ENCODE measurements at regions not wholly inside any gene's neighbourhood (a gene's known extent, or its start where the extent isn't known, plus 50 kb on each side); places are given as distances from the start of the nearest gene placed in this dataset.

DNA sequence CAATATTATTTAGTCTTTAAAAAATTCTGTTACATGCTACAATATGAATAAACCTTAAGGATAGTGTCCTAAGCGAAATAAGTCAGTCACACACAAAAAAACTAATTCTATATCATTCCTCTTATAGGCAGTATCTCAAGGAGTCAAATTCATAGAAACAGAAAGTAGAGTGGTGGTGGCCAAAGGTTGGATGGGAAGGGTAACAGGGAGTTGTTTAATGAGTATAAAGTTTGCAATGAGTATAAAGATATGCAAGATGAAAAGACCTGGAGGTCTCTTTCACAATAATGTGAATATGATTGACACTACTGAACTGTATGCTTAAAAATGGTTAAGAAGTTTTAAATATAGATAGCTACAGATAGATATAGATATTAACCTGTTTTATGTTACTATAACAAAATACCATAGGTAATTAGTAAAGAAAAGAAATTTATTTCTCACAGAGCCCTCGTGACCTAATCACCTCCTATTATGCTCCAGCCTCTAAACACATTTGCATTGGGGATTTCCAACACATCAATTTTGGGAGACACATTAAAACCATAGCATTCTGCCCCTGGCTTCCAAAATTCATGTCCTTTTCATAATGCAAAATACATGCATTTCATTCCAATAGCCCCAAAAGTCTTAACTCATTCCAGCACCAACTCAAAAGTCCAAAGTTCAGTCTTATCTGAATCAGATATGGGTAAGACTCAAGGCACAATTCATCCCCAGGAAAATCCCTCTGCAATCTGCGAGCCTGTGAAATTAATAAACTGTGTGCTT lies 93.6 kb downstream of the ATPSCKMT start:
- no peak overlapping the region for H3K27ac ChIP-seq
- 25% methylated on average over 3 of the region's 3 CpGs for WGBS (ENCODE audit: missing lambda C conversion rate)
- no peak for TF ChIP-seq NR3C1 (IDR thresholded peaks at IDR 0.05)
- no peak for TF ChIP-seq GATA3 (IDR thresholded peaks at IDR 0.05; ENCODE audit: borderline replicate concordance)
- TF ChIP-seq, protein P1, sequence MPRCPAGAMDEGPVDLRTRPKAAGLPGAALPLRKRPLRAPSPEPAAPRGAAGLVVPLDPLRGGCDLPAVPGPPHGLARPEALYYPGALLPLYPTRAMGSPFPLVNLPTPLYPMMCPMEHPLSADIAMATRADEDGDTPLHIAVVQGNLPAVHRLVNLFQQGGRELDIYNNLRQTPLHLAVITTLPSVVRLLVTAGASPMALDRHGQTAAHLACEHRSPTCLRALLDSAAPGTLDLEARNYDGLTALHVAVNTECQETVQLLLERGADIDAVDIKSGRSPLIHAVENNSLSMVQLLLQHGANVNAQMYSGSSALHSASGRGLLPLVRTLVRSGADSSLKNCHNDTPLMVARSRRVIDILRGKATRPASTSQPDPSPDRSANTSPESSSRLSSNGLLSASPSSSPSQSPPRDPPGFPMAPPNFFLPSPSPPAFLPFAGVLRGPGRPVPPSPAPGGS (IDR thresholded peaks at IDR 0.05) = no peak
- TF ChIP-seq ZC3H11A (IDR thresholded peaks at IDR 0.05) = no peak
- TF ChIP-seq BHLHE40 (IDR thresholded peaks at IDR 0.05; ENCODE audit: low read depth, low read length) = no peak
- CTCF ChIA-PET = no interaction called here
- ATAC-seq (no peak), DNase-seq (ENCODE audit: low read depth in 1 of 2, low spot score in 1 of 2) (no peak), FAIRE-seq (no peak)
- H3K4me1 ChIP-seq = peaks cover 5% of the 10 kb centered on the region; the same call in 1 of the 3 replicates
- H3K4me3 ChIP-seq = no peak overlapping the region
- POLR2A ChIA-PET = no interaction called here
- H3K9me3 ChIP-seq = no peaks in the 10 kb centered on the region
- H3K4me2 ChIP-seq = 0 out of 3 replicates have a peak overlapping the region, but pooled peaks have one; percentile 16

DNA sequence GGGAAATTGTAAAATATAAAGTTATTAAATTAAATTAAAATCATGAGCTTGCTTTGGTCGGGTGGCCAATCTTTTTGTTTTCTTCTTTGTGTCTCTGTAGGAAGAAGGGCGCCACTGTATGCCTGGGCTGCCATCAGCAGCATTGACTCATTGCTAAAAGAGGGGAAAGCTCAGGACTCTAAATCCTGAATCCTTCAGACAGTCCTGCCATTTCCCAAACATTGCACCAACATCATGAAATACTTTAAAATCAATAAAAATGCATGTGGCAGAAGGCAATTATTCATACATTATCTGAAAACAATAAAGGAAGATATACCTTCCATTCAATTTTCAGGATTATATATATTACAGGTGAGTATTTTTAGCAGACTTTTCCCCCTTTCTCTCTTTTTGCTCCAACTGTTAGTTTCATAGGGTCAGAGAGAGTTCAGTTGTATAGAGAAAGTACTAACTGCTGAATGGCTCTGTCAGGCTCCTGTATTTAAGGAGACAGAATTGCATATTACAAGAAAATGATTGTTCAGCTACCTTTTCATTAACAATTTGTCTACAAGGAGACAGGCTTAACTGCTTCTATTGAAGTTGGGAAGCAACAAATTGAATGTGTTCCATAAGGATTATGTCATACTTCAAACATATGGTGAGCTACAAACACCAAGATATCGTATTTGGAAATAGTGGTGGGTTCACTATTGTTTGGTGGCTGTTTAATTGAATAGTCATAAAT lies 95.7 kb downstream of the ATPSCKMT start:
- DNase-seq (ENCODE audit: low read depth in 1 of 2, low spot score in 1 of 2) = no peak
- POLR2A ChIA-PET = no interaction called here
- H3K4me3 ChIP-seq = no peak overlapping the region
- ATAC-seq = no peak
- H3K9me3 ChIP-seq = no peaks in the 10 kb centered on the region
- CTCF ChIA-PET = interaction anchor here (0.7 to 1.9 kb wide), 3 partner anchors 8 to 792 kb away, joined by 3 to 9 read pairs (median 3); no protein-coding TSS in a partner anchor
- WGBS (ENCODE audit: missing lambda C conversion rate) = 54% methylated on average over 3 of the region's 3 CpGs
- FAIRE-seq = no peak
- no peak for TF ChIP-seq HMGXB4 (CRISPR knock-in tag; IDR thresholded peaks at IDR 0.05; ENCODE audit: borderline replicate concordance)
- TF ChIP-seq, protein P2, sequence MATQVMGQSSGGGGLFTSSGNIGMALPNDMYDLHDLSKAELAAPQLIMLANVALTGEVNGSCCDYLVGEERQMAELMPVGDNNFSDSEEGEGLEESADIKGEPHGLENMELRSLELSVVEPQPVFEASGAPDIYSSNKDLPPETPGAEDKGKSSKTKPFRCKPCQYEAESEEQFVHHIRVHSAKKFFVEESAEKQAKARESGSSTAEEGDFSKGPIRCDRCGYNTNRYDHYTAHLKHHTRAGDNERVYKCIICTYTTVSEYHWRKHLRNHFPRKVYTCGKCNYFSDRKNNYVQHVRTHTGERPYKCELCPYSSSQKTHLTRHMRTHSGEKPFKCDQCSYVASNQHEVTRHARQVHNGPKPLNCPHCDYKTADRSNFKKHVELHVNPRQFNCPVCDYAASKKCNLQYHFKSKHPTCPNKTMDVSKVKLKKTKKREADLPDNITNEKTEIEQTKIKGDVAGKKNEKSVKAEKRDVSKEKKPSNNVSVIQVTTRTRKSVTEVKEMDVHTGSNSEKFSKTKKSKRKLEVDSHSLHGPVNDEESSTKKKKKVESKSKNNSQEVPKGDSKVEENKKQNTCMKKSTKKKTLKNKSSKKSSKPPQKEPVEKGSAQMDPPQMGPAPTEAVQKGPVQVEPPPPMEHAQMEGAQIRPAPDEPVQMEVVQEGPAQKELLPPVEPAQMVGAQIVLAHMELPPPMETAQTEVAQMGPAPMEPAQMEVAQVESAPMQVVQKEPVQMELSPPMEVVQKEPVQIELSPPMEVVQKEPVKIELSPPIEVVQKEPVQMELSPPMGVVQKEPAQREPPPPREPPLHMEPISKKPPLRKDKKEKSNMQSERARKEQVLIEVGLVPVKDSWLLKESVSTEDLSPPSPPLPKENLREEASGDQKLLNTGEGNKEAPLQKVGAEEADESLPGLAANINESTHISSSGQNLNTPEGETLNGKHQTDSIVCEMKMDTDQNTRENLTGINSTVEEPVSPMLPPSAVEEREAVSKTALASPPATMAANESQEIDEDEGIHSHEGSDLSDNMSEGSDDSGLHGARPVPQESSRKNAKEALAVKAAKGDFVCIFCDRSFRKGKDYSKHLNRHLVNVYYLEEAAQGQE (IDR thresholded peaks at IDR 0.05) = no peak
- no peak for TF ChIP-seq SMC3 (IDR thresholded peaks at IDR 0.05)
- no peak for TF ChIP-seq MAFK (IDR thresholded peaks at IDR 0.05; ENCODE audit: partially characterized antibody)
- no peak for TF ChIP-seq FOSL2 (IDR thresholded peaks at IDR 0.05)
- no peak for TF ChIP-seq FOSL2 (CRISPR knock-in tag; IDR thresholded peaks at IDR 0.05)
- TF ChIP-seq HOXA7 (CRISPR knock-in tag; IDR thresholded peaks at IDR 0.05) = no peak
- no peak for TF ChIP-seq NPAS2 (CRISPR knock-in tag; IDR thresholded peaks at IDR 0.05; ENCODE audit: borderline replicate concordance)
- no peak for TF ChIP-seq CHD4 (IDR thresholded peaks at IDR 0.05; ENCODE audit: borderline replicate concordance)
- no peak for TF ChIP-seq TP53 (CRISPR knock-in tag; IDR thresholded peaks at IDR 0.05)
- no peak for TF ChIP-seq POLR2AphosphoS2 (conservative IDR thresholded peaks at IDR 0.05; ENCODE audit: low read length)
- TF ChIP-seq CHD2 (IDR thresholded peaks at IDR 0.05; ENCODE audit: low read length, partially characterized antibody) = no peak
- TF ChIP-seq JUN (IDR thresholded peaks at IDR 0.05) = no peak
- no peak overlapping the region for H3K4me2 ChIP-seq
- H3K4me1 ChIP-seq = peaks cover 5% of the 10 kb centered on the region; the same call in 1 of the 3 replicates
- H3K27ac ChIP-seq = no peak overlapping the region
